Mucosa of descending colon (tissue), 3 donors: ENCODE measurements at regions not wholly inside any gene's neighbourhood (a gene's known extent, or its start where the extent isn't known, plus 50 kb on each side); places are given as distances from the start of the nearest gene placed in this dataset.

Source experiments
- ATAC-seq: fragments of 200-7000 bp; cut with Tn5 transposase; one replicate; pipeline ENCODE4 v1.9.1; 2020; ENCODE audit warnings: mild to moderate bottlenecking, moderate library complexity
- DNase-seq, 3 donors: peaks; one replicate each; pipeline ENCODE4 v3.0.0-alpha.2; 2020
- H3K36me3 ChIP-seq: fragments of 200-600 bp; one replicate; pipeline ENCODE4 v1.8.0; 2021; ENCODE audit warnings: low read depth, mild to moderate bottlenecking
- H3K4me1 ChIP-seq: fragments of 200-600 bp; one replicate; pipeline ENCODE4 v1.8.0; 2021; ENCODE audit warnings: low read depth, mild to moderate bottlenecking
- H3K4me3 ChIP-seq: fragments of 200-600 bp; one replicate; pipeline ENCODE4 v1.8.0; 2021; ENCODE audit warnings: mild to moderate bottlenecking
- H3K9me3 ChIP-seq: fragments of 200-600 bp; one replicate; pipeline ENCODE4 v1.8.0; 2021; ENCODE audit warnings: mild to moderate bottlenecking
- intact Hi-C, 2 donors: fragments of 100-400 bp; cut with DNase I in 1 of 2; cut with micrococcal nuclease in 1 of 2; formaldehyde crosslinking; loops; one replicate each; pipeline versions ENCODE4 v1.11.0 to v1.11.1; 2022; cut with DNase I, micrococcal nuclease
- TF ChIP-seq, protein P1 (sequence below): fragments of 200-600 bp; IDR thresholded peaks from one replicate; pipeline ENCODE4 v1.8.0; 2022; ENCODE audit warnings: antibody characterized with exemption, mild to moderate bottlenecking
- donor health status: DM: no; HTN: no; CAD: no; lungs with moderate emphysema.
- donor health status: DM: no; HTN: no; CAD: no.
- donor health status: DM: no; HTN: yes; CAD: no.

DNA sequence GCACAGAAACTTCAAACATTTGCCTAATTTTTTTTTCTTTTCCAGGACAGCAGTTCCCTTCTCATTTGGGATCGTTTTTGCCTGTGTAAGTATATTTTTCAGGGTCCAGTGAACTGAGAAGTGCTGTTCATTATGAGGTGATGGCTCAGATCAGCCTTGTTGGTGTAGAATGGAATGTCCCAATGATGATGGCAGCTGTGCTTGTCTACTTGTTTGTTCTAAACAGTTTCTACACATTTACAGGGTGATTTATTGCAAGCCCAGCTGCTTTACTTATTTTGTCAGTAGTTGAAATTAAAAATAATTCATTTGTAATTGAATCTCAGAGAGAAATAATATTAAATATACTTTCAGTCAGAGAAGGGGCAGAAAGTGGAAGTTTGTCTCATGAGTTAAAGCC lies 337.6 kb upstream of the SEMA6A start:
- Histone ChIP-seq H3K36me3 (no peaks in the 10 kb centered on the region), H3K4me3 (no peak overlapping the region), H3K4me1 (no peaks in the 10 kb centered on the region), H3K9me3 (no peaks in the 10 kb centered on the region)
- TF ChIP-seq, protein P1, sequence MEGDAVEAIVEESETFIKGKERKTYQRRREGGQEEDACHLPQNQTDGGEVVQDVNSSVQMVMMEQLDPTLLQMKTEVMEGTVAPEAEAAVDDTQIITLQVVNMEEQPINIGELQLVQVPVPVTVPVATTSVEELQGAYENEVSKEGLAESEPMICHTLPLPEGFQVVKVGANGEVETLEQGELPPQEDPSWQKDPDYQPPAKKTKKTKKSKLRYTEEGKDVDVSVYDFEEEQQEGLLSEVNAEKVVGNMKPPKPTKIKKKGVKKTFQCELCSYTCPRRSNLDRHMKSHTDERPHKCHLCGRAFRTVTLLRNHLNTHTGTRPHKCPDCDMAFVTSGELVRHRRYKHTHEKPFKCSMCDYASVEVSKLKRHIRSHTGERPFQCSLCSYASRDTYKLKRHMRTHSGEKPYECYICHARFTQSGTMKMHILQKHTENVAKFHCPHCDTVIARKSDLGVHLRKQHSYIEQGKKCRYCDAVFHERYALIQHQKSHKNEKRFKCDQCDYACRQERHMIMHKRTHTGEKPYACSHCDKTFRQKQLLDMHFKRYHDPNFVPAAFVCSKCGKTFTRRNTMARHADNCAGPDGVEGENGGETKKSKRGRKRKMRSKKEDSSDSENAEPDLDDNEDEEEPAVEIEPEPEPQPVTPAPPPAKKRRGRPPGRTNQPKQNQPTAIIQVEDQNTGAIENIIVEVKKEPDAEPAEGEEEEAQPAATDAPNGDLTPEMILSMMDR, result no peak
- no peak for ATAC-seq
- no peak for DNase-seq
- intact Hi-C loops, result no loop called here

DNA sequence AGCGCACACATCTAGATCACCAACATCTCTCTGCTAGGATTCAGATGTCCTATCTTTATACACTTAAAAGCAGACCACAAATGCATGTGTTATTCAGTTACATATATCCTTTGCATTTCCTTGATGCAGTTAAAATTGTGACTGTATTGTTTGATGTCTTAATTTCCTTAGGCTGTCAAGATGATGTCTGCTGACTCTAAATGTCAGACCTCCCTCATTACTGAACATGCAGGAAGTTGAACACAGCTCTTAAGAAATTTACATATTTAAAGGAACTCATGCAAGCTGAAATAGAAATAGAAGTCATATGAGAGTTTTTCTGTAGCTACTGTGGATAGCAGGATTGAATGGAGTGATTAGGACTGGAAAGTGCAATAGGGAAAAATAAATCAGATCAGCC lies 336.5 kb upstream of the SEMA6A start:
- no peak overlapping the region for H3K4me3 ChIP-seq
- ATAC-seq, result no peak
- DNase-seq, result no peak
- TF ChIP-seq, protein P1, result no peak
- H3K9me3 ChIP-seq, result no peaks in the 10 kb centered on the region
- intact Hi-C loops, result no loop called here
- no peaks in the 10 kb centered on the region for H3K36me3 ChIP-seq
- H3K4me1 ChIP-seq, result no peaks in the 10 kb centered on the region

DNA sequence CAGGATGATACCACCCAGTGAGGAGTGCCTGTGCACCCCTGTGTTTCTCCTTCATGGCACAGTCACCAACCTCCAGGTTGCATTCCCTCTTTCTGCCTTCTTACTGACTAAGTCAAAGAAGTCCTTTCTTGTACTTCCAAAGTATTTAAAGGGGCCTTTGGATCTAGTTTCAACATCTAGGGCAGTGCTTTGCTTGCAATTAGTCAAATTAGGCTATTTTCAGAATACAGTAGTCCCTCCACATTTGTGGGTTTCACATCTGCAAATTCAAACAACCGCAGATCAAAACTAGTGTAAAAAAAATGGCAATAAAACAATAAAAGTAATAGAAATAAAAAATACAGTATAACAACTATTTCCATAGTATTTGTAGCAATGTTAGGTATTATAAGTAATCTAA lies 333.9 kb upstream of the SEMA6A start:
- no peaks in the 10 kb centered on the region for H3K36me3 ChIP-seq
- no peak for ATAC-seq
- no peaks in the 10 kb centered on the region for H3K9me3 ChIP-seq
- no peak overlapping the region for H3K4me3 ChIP-seq
- TF ChIP-seq, protein P1, result no peak
- no peaks in the 10 kb centered on the region for H3K4me1 ChIP-seq
- no peak for DNase-seq
- intact Hi-C loops, result no loop called here

DNA sequence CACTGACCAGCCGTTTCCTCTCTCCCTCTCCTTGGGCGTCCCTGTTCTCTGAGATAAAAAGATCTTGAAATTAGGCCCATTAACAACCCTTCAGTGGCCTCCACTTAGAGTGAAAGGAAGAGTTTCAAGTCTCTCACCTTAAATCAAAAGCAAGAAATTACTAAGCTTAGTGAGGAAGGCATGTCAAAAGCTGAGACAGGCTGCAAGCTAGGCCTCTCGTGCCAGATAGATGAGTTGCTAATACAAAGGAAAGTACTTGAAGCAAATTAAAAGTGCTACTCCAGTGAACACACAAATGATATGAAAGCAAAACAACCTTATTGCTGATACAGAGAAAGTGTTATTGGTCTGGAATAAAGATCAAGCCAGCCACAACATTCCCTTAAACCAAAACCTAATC lies 331.3 kb upstream of the SEMA6A start:
- H3K4me3 ChIP-seq, result no peak overlapping the region
- H3K36me3 ChIP-seq, result no peaks in the 10 kb centered on the region
- no peaks in the 10 kb centered on the region for H3K9me3 ChIP-seq
- ATAC-seq, result no peak
- TF ChIP-seq, protein P1, result no peak
- intact Hi-C loops, result no loop called here
- H3K4me1 ChIP-seq, result no peaks in the 10 kb centered on the region
- DNase-seq, result no peak

DNA sequence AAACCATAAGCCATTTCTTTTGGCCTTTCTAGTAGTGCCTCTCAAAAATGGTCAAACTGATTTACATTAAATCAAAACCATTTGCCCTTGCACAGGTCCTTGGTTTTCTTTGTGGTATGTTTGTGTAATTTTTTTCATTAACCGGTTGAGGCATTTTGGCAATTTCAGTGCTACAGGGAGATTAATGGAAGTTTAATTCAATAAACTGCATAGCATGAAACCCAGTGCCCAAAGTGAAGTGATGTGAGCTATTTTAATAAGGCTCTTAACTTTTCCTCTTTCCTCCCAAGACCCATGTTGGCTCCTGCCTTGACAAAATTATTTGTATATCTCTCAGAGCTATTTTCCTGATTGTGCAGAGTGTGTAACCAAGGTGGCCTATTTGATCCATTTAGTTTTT lies 326.2 kb upstream of the SEMA6A start:
- Histone ChIP-seq H3K9me3 (no peaks in the 10 kb centered on the region), H3K36me3 (no peaks in the 10 kb centered on the region), H3K4me3 (no peak overlapping the region), H3K4me1 (no peaks in the 10 kb centered on the region)
- ATAC-seq, result no peak
- no peak for DNase-seq
- intact Hi-C loops, result no loop called here
- TF ChIP-seq, protein P1, result no peak

DNA sequence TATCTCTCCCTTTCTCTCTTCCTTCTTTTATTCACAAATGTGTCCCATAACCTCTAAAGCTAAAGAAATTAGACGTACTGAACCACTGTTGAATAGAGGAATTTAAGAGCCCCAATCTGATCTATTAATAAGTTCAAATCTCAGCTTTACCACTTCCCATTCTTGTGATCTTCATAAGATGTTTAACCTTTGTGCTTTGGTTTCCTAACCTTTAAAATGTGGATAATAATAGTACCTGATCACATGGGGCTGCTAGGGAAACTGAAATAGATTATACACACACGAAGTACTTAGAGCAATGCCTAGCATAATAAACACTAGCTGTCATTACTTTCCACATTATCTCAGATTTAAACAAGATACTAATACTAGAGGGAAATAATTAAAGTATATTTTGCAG lies 324.3 kb upstream of the SEMA6A start:
- Histone ChIP-seq H3K4me3 (no peak overlapping the region), H3K4me1 (no peaks in the 10 kb centered on the region), H3K36me3 (no peaks in the 10 kb centered on the region), H3K9me3 (no peaks in the 10 kb centered on the region)
- TF ChIP-seq, protein P1, result no peak
- ATAC-seq, result no peak
- intact Hi-C loops, result no loop called here
- no peak for DNase-seq
